ENCODE measurements at regions not wholly inside any gene's neighbourhood (a gene's known extent, or its start where the extent isn't known, plus 50 kb on each side); places are given as distances from the start of the nearest gene placed in this dataset.

- H3K27ac Mint-ChIP-seq: no peak overlapping the region
- Histone ChIP-seq H3K27ac (ENCODE audit: low read length) (no peak overlapping the region), H3K9me3 (ENCODE audit: control insufficient read depth, insufficient read depth, low read length) (no peaks in the 10 kb centered on the region), H3K27me3 (ENCODE audit: control insufficient read depth, insufficient read depth, low read length) (no peaks in the 10 kb centered on the region), H3K4me3 (ENCODE audit: low read length) (no peak overlapping the region), H3K4me1 (ENCODE audit: control insufficient read depth, insufficient read depth, low read length) (no peaks in the 10 kb centered on the region), H3K36me3 (ENCODE audit: control insufficient read depth, insufficient read depth, low read length) (no peaks in the 10 kb centered on the region)
- H3K27me3 Mint-ChIP-seq (ENCODE audit: low read depth in 2 of 2): peaks cover 0 to 3% of the 10 kb centered on the region in 2 donors
- no peaks in the 10 kb centered on the region for H3K4me1 Mint-ChIP-seq
- H3K36me3 Mint-ChIP-seq: no peaks in the 10 kb centered on the region
- no peak for ATAC-seq
- peaks cover 4 to 9% of the 10 kb centered on the region in 2 donors for H3K9me3 Mint-ChIP-seq
- TF ChIP-seq CTCF (IDR thresholded peaks at IDR 0.05): no peak
- intact Hi-C loops (cut with micrococcal nuclease): no loop called here
- H3K4me3 Mint-ChIP-seq: no peak overlapping the region
- DNase-seq: no peak
- 82% methylated on average over 1 of the region's 2 CpGs for WGBS (ENCODE audit: insufficient coverage)
Observed at GRCh38 chr10:111459967-111460366, 383.1 kb downstream of the ADRA2A start.

- DNase-seq: no peak
- H3K9me3 Mint-ChIP-seq: peaks cover 0 to 2% of the 10 kb centered on the region in 2 donors
- no peak for TF ChIP-seq CTCF (IDR thresholded peaks at IDR 0.05)
- no peaks in the 10 kb centered on the region for H3K36me3 Mint-ChIP-seq
- Histone ChIP-seq H3K27ac (ENCODE audit: low read length) (no peak overlapping the region), H3K9me3 (ENCODE audit: control insufficient read depth, insufficient read depth, low read length) (no peaks in the 10 kb centered on the region), H3K4me3 (ENCODE audit: low read length) (no peak overlapping the region), H3K27me3 (ENCODE audit: control insufficient read depth, insufficient read depth, low read length) (no peaks in the 10 kb centered on the region), H3K36me3 (ENCODE audit: control insufficient read depth, insufficient read depth, low read length) (no peaks in the 10 kb centered on the region), H3K4me1 (ENCODE audit: control insufficient read depth, insufficient read depth, low read length) (no peaks in the 10 kb centered on the region)
- ATAC-seq: no peak
- intact Hi-C loops (cut with micrococcal nuclease): no loop called here
- H3K27me3 Mint-ChIP-seq (ENCODE audit: low read depth in 2 of 2): no peaks in the 10 kb centered on the region
- no peak overlapping the region for H3K4me3 Mint-ChIP-seq
- no peaks in the 10 kb centered on the region for H3K4me1 Mint-ChIP-seq
- H3K27ac Mint-ChIP-seq: no peak overlapping the region
- WGBS (ENCODE audit: insufficient coverage): 79% methylated on average over 7 of the region's 7 CpGs
Observed at GRCh38 chr10:111472445-111472844, 395.6 kb downstream of the ADRA2A start.

GRCh38 chr10:111473361-111473760, 396.5 kb downstream of the ADRA2A start:
- H3K9me3 ChIP-seq (ENCODE audit: control insufficient read depth, insufficient read depth, low read length): no peaks in the 10 kb centered on the region
- no peaks in the 10 kb centered on the region for H3K4me1 Mint-ChIP-seq
- no peak overlapping the region for H3K27ac ChIP-seq (ENCODE audit: low read length)
- no peaks in the 10 kb centered on the region for H3K27me3 Mint-ChIP-seq (ENCODE audit: low read depth in 2 of 2)
- ATAC-seq (no peak), DNase-seq (no peak)
- H3K4me1 ChIP-seq (ENCODE audit: control insufficient read depth, insufficient read depth, low read length): no peaks in the 10 kb centered on the region
- no peaks in the 10 kb centered on the region for H3K27me3 ChIP-seq (ENCODE audit: control insufficient read depth, insufficient read depth, low read length)
- no peak overlapping the region for H3K27ac Mint-ChIP-seq
- no peak for TF ChIP-seq CTCF (IDR thresholded peaks at IDR 0.05)
- no peaks in the 10 kb centered on the region for H3K36me3 ChIP-seq (ENCODE audit: control insufficient read depth, insufficient read depth, low read length)
- H3K4me3 ChIP-seq (ENCODE audit: low read length): no peak overlapping the region
- intact Hi-C loops (cut with micrococcal nuclease): no loop called here
- WGBS (ENCODE audit: insufficient coverage): 59% methylated on average over 3 of the region's 3 CpGs
- H3K4me3 Mint-ChIP-seq: no peak overlapping the region
- no peaks in the 10 kb centered on the region for H3K36me3 Mint-ChIP-seq
- peaks cover 0 to 2% of the 10 kb centered on the region in 2 donors for H3K9me3 Mint-ChIP-seq

- DNase-seq: no peak
- Mint-ChIP-seq H3K27me3 (ENCODE audit: low read depth in 2 of 2) (no peaks in the 10 kb centered on the region), H3K27ac (no peak overlapping the region), H3K36me3 (no peaks in the 10 kb centered on the region), H3K4me1 (no peaks in the 10 kb centered on the region), H3K4me3 (no peak overlapping the region), H3K9me3 (no peaks in the 10 kb centered on the region)
- no peak for TF ChIP-seq CTCF (IDR thresholded peaks at IDR 0.05)
- Histone ChIP-seq H3K4me3 (ENCODE audit: low read length) (no peak overlapping the region), H3K27me3 (ENCODE audit: control insufficient read depth, insufficient read depth, low read length) (no peaks in the 10 kb centered on the region), H3K36me3 (ENCODE audit: control insufficient read depth, insufficient read depth, low read length) (no peaks in the 10 kb centered on the region), H3K9me3 (ENCODE audit: control insufficient read depth, insufficient read depth, low read length) (no peaks in the 10 kb centered on the region), H3K27ac (ENCODE audit: low read length) (no peak overlapping the region), H3K4me1 (ENCODE audit: control insufficient read depth, insufficient read depth, low read length) (no peaks in the 10 kb centered on the region)
- WGBS (ENCODE audit: insufficient coverage): 77% methylated on average over 4 of the region's 4 CpGs
- ATAC-seq: no peak
- intact Hi-C loops (cut with micrococcal nuclease): no loop called here
Observed at GRCh38 chr10:111474786-111475185, 398.0 kb downstream of the ADRA2A start.
